GM12892 (cell line): ENCODE measurements at regions not wholly inside any gene's neighbourhood (a gene's known extent, or its start where the extent isn't known, plus 50 kb on each side); places are given as distances from the start of the nearest gene placed in this dataset.

Experiments
- POLR2A ChIP-seq: IDR thresholded peaks from 2 replicates; pipeline ENCODE4 v1.6.1; 2011; ENCODE audit warnings: low read depth, low read length, control low read depth
- TAF1 ChIP-seq: IDR thresholded peaks from 2 replicates; pipeline ENCODE4 v1.6.1; 2011; ENCODE audit warnings: low read depth, mild to moderate bottlenecking, control low read depth, low read length, borderline replicate concordance

DNA sequence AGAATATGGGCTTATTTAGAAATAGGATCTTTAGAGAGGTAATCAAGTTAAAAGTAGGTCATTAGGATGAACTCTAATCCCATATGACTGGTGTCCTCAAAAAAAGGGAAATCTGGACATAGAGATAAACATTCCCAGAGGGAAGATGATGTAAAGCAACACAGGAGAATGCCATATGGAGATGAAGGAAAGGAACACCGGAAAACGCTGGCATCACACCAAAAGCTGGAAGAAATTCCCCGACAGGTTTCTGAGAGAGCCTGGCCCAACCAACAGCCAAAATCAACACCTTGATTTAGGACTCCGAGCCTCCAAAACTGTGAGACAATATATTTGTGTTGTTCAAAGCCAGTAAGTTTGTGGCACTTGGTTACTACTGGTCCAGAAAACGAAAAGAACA lies 296.7 kb downstream of the DSEL start:
- TF ChIP-seq POLR2A (no peak), TAF1 (no peak)
